ENCODE measurements at regions not wholly inside any gene's neighbourhood (a gene's known extent, or its start where the extent isn't known, plus 50 kb on each side); places are given as distances from the start of the nearest gene placed in this dataset.

DNA sequence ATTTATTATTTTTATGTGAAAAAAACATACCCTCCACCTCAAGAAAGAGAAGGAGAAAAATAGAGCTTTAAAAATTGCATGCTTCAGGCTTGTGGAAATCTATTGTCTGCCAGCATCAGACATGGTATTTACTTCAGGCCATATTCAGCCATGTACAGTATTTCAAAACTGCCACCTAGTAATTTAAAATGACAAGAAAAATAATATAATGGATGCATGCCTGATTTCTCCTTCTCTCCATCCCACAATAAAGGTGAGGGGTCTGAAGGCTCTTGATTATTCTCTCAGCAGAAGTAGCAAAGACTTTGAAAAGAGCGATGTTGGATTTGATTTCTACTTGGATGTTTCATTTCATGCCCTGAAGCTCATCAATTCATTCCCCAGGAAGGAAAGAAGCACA lies 250.7 kb downstream of the TBC1D4 start:
- Mint-ChIP-seq H3K4me1 (peaks cover 3% of the 10 kb centered on the region), H3K9me3 (no peaks in the 10 kb centered on the region), H3K4me3 (no peak overlapping the region), H3K27me3 (no peaks in the 10 kb centered on the region), H3K27ac (no peak overlapping the region), H3K36me3 (no peaks in the 10 kb centered on the region)
- DNase-seq, result no peak
- POLR2A ChIA-PET, result no interaction called here
- ATAC-seq (ENCODE audit: low read depth), result no peak

DNA sequence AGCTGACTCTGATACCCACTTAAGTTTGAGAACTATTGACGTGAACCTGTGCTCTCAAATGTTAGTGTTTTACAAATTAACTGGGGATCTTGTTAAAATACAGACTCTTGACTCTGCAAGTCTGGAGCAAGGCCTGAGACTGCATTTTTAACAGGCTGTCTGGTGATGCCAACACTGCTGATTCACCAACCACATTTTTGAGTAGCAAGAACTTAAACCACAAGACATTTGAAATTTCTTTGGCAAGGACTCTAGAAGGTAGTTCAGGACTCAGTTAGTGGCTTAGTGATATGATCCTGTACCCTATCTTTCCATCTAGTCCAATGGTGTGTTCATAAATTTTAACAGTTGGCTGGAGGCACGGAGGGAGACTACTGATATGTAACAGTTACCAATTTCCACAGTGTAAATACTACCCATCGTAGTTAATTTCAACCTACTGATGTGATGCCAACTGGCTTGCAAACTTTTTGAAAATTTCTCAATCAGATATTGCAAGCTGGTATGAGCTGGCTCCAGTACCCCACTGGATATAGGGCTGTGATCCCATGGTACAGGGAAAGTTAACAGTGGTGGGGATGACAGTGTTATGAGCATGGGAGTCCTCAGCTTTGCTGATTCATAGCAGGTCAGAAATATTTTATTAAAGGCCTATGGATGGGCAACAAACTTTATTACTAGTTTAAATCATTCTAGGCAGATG lies 255.1 kb downstream of the TBC1D4 start:
- no peak overlapping the region for H3K4me3 Mint-ChIP-seq
- no peak for DNase-seq
- H3K4me1 Mint-ChIP-seq, result peaks cover 3% of the 10 kb centered on the region
- no peak overlapping the region for H3K27ac Mint-ChIP-seq
- no peaks in the 10 kb centered on the region for H3K27me3 Mint-ChIP-seq
- ATAC-seq (ENCODE audit: low read depth), result no peak
- no peaks in the 10 kb centered on the region for H3K9me3 Mint-ChIP-seq
- POLR2A ChIA-PET, result no interaction called here
- H3K36me3 Mint-ChIP-seq, result no peaks in the 10 kb centered on the region

DNA sequence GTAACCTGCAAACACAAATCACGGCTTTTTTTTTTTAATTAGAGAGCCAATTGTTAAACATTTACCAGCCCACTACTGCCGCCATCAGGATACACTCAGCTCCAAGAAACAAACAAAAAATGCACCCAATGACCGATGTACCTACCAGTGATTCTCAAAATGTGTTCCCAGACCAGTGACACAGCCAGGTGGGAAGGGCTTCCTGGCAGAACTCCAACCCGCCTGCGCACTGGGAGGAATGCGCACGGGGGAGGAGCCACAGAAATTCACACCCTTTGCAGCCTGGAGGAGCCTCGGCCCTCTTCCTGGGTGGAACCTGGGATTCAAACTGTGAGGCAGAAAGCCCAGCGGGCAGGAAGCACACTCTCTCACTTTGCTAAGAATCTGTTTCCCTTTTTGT lies 255.9 kb downstream of the TBC1D4 start:
- Mint-ChIP-seq H3K27ac (no peak overlapping the region), H3K4me1 (peaks cover 3% of the 10 kb centered on the region), H3K9me3 (no peaks in the 10 kb centered on the region), H3K4me3 (no peak overlapping the region), H3K36me3 (no peaks in the 10 kb centered on the region), H3K27me3 (no peaks in the 10 kb centered on the region)
- DNase-seq (no peak), ATAC-seq (ENCODE audit: low read depth) (no peak)
- POLR2A ChIA-PET, result no interaction called here

DNA sequence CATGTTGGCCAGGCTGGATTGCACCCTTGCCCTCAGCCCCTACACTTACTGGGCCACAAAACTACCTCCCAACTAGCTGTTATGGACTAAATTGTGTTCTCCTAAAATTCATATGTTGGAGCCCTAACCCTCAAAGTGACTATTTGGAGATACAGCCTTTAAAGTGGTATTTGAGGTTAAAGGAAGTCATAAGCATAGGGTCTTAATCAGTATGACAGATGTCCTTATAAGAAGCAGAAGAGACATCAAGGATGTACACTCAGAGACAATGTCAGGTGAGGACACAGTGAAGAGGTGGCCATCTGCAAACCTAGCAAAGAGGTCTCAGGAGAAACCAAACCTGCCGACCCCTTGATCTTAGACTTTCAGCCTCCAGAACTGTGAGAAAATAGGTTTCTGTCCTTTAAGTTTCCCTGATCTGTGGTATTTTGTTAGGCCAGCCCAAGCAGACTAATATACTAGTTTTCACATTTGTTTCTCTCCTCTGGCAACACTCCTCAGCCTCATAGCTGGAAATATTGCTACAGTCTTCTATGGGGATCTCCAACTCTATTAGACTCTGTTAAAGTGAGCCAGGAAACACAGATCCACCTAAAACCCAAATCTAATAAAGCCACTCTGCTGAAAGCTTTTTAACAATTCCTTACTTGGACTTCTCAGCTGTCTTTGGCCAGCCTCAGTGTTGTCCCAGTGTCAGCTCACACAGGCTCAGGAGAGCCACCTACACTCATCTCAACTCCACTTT lies 256.5 kb downstream of the TBC1D4 start:
- peaks cover 5% of the 10 kb centered on the region for H3K27me3 Mint-ChIP-seq
- POLR2A ChIA-PET, result no interaction called here
- no peaks in the 10 kb centered on the region for H3K9me3 Mint-ChIP-seq
- H3K36me3 Mint-ChIP-seq, result no peaks in the 10 kb centered on the region
- H3K27ac Mint-ChIP-seq, result no peak overlapping the region
- H3K4me1 Mint-ChIP-seq, result peaks cover 3% of the 10 kb centered on the region
- ATAC-seq (ENCODE audit: low read depth), result no peak
- DNase-seq, result no peak
- no peak overlapping the region for H3K4me3 Mint-ChIP-seq

DNA sequence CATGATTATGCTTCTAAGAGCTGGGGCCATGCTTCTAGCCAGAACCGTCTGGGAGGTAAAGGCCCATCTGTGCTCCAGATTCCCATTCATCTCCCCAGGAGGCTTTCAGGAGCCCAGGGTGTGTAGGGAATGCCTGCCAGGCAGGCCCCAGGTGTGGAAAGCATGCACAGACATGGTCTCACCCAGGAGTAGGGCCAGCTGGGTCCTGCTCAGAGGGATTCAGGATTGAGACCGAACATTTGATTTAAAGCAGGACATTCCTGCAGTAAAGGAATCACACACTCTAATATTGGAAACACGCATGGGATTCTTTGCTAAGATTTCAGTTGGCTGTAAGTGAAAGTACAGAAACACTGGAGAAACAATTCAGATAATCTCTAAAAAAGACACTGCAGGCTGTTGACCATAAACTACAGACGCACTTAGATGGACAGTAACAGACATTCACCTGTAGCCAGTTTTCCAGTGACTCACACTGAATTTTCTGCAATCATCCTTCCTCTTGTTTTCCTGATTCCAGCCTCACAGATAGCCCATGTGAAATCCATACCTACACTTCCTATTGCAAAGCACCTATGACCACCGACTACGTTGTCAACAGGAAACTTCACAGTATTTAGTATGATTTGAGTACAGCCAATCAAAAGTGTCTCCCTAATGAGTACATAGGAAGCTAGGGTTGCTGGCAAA lies 257.8 kb downstream of the TBC1D4 start:
- POLR2A ChIA-PET, result no interaction called here
- Mint-ChIP-seq H3K27me3 (peaks cover 7% of the 10 kb centered on the region), H3K4me1 (peaks cover 7% of the 10 kb centered on the region), H3K36me3 (no peaks in the 10 kb centered on the region), H3K9me3 (no peaks in the 10 kb centered on the region), H3K4me3 (no peak overlapping the region), H3K27ac (no peak overlapping the region)
- DNase-seq, result no peak
- no peak for ATAC-seq (ENCODE audit: low read depth)

DNA sequence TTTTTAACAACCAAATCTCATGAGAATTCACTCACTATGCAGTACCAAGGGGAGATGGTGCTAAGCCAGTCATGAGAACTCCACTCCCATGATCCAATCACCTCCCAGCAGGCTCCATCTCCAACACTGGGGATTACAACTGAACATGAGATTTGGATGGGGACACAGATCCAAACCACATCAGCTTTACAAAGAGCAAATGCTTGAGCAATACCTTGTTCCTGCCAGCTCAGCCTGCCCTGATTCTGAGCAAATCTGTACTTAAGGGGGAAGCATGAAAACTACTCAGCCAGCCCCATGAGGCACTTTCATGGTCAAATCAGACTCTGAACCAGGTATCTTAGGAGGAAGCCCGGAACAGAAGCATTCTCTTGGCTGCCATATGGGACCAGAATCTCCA lies 259.9 kb downstream of the TBC1D4 start:
- Mint-ChIP-seq H3K27ac (no peak overlapping the region), H3K9me3 (no peaks in the 10 kb centered on the region), H3K4me1 (peaks cover 7% of the 10 kb centered on the region), H3K4me3 (no peak overlapping the region), H3K27me3 (peaks cover 16% of the 10 kb centered on the region), H3K36me3 (no peaks in the 10 kb centered on the region)
- DNase-seq, result no peak
- no peak for ATAC-seq (ENCODE audit: low read depth)
- POLR2A ChIA-PET, result no interaction called here

DNA sequence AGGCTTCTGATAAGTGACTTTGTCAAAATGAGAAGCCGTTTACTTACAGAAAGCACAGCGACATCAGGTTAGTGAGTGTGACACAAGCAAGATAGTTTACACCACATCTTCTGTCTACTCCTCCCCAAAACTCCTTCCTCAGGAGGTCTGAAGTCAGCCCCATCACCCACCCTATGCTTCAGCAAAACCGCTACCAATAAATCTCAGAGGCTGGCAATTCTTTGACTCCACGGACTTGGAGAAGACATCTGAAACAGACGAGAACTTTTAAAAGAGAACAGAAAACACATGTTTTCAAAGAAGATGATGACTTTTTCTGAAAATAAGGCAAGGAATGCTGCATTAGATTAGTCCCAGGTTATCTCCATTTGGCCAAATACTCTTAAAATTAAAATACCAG lies 261.1 kb downstream of the TBC1D4 start:
- Mint-ChIP-seq H3K27me3 (peaks cover 25% of the 10 kb centered on the region), H3K4me3 (no peak overlapping the region), H3K4me1 (peaks cover 4% of the 10 kb centered on the region), H3K27ac (no peak overlapping the region), H3K9me3 (no peaks in the 10 kb centered on the region), H3K36me3 (no peaks in the 10 kb centered on the region)
- ATAC-seq (ENCODE audit: low read depth) (no peak), DNase-seq (no peak)
- POLR2A ChIA-PET, result no interaction called here

DNA sequence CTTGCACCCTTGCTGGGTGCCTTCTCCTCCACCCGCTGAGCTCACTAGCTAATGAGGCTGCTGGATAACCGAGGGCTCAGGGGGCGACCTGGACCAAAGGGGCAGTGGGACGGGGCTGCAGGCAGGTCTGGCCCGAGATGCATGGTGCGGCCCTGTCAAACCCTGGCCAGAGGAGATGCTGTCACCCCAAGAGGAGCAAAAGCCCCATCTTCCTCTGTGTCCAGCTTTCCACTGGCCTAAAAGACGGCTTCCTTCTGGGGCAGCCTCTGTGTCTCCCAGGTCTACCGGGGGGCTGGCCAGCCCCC lies 261.8 kb downstream of the TBC1D4 start:
- no peak for DNase-seq
- no peak overlapping the region for H3K4me3 Mint-ChIP-seq
- no peak for ATAC-seq (ENCODE audit: low read depth)

DNA sequence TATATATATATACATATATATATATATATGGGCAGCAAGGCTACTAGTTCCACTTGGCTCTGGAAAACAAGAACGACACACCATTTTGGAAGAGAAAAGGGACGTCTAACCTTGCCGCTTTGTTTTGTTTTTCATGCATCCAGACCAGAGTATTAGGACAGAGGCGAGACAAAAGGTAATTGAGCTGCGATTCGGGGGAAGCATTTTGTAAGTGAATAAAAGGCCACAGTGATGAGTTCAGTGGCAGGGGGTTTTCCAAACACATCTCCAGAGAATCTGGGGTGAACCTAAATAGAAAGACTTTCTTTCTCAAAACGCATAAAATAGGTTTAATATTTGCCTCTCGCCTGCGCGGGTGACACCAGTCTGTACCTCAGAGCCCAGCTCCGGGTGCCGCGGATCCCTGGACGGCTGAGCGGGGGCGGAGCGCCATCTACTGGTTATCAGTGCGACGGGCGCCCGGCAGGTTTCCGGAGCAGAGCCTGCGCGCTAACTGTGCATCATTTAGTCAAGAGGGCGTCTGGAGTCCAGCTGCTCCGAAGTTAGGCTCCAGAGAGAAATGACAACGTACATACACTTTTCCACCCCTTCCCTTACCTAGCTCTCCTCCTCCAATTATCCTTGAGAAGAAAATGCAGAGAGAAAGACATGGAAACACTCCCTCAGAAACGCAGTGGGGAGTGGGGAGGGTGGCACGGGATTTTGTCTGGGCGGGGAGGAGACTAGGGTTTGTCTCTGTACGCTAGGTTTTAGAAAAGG lies 262.3 kb downstream of the TBC1D4 start:
- Mint-ChIP-seq H3K27ac (no peak overlapping the region), H3K4me1 (peaks cover 4% of the 10 kb centered on the region), H3K4me3 (peak overlapping the region; percentile 58), H3K36me3 (no peaks in the 10 kb centered on the region), H3K9me3 (no peaks in the 10 kb centered on the region), H3K27me3 (peaks cover 31% of the 10 kb centered on the region)
- ATAC-seq (ENCODE audit: low read depth), result peak; percentile 99
- peak; percentile 90 for DNase-seq
- POLR2A ChIA-PET, result no interaction called here

More for the DNA sequence above, 261.8 kb downstream of the TBC1D4 start:
- Mint-ChIP-seq H3K9me3 (no peaks in the 10 kb centered on the region), H3K4me1 (peaks cover 4% of the 10 kb centered on the region), H3K27me3 (peaks cover 28% of the 10 kb centered on the region), H3K36me3 (no peaks in the 10 kb centered on the region), H3K27ac (no peak overlapping the region)
- POLR2A ChIA-PET, result no interaction called here

DNA sequence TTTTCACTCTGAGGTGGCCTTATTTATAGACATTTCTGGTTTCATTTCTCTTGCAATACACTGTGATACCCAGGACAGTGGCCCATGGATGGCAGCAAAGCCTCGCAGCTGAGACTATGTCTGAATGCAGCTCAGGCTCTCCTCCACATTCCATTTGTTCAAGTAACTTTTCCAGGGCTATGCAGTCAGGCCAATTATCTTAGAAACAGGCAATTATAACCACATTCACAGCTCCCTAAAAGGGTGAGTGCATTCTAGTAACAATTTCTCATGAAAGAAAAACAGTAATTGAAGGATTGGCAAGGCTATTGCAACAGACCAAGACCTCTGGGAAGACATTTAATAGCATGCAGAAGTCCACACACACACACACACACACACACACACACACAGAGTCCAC lies 264.0 kb downstream of the TBC1D4 start:
- Mint-ChIP-seq H3K9me3 (no peaks in the 10 kb centered on the region), H3K27me3 (peaks cover 31% of the 10 kb centered on the region), H3K4me1 (peaks cover 4% of the 10 kb centered on the region), H3K4me3 (no peak overlapping the region), H3K36me3 (no peaks in the 10 kb centered on the region), H3K27ac (no peak overlapping the region)
- POLR2A ChIA-PET, result no interaction called here
- ATAC-seq (ENCODE audit: low read depth) (no peak), DNase-seq (no peak)

DNA sequence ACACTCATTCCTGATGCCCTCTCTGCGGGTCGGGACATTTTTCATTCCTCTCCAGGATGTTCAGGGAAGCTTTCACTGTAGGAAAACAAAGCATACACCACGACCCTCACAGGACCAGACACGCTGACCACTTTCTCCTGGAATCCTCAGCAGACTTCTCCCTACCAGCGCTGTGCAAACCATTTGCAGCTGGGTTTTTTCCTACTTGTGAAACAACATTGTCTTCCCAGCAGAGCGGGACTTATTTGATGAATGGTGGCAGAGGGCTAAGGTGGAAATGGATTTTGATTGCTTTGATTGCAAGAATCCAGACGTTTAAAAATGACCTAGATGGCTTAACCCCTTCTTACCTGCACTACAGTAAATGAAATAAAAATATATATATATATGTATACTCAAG lies 265.9 kb downstream of the TBC1D4 start:
- Mint-ChIP-seq H3K4me3 (no peak overlapping the region), H3K9me3 (no peaks in the 10 kb centered on the region), H3K36me3 (no peaks in the 10 kb centered on the region), H3K27ac (no peak overlapping the region), H3K27me3 (peaks cover 31% of the 10 kb centered on the region), H3K4me1 (peaks cover 4% of the 10 kb centered on the region)
- no peak for DNase-seq
- ATAC-seq (ENCODE audit: low read depth), result no peak
- POLR2A ChIA-PET, result interaction anchor here (0.7 kb wide), 1 partner anchor 339 kb away, joined by 3 read pairs; no protein-coding TSS in a partner anchor

DNA sequence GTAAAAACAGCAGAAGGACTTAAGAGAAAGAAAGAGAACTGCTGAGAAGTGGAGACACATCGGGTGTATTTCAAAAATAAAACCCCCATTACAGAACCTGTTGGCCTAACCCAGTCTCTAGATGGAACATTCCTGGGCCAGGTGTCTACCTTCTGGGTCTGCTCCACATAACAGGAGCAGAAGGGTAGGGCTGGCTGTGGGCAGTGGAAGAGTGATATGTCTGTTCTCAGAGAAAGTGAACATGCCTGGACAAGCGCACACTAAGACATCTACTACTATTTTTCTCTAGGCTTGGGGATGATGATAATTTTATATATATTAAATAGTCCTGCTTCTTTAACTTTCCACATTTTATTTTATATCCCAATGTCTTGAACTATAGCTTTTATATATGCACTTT lies 267.1 kb downstream of the TBC1D4 start:
- DNase-seq (no peak), ATAC-seq (ENCODE audit: low read depth) (no peak)
- no peaks in the 10 kb centered on the region for H3K36me3 Mint-ChIP-seq
- H3K9me3 Mint-ChIP-seq, result no peaks in the 10 kb centered on the region
- no peak overlapping the region for H3K27ac Mint-ChIP-seq
- H3K4me1 Mint-ChIP-seq, result peaks cover 3% of the 10 kb centered on the region
- no peak overlapping the region for H3K4me3 Mint-ChIP-seq
- peaks cover 25% of the 10 kb centered on the region for H3K27me3 Mint-ChIP-seq
- POLR2A ChIA-PET, result no interaction called here

DNA sequence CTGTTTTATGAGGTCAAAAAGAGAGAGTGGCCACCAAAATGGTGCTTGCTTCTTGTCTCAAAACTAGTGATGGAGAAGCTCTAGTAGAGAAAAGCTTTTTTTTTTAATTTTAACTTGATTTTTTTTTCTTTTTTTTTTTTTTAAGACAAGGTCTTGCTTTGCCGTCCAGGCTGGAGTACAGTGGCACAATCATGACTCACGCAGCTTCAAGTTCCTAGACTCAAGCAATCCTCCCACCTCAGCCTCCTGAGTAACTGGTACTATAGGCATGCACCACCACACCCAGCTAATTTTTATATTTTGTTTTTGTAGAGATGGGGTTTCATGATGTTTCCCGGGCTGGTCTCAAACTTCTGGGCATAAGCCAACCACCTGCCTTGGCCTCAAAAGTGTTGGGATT lies 279.0 kb downstream of the TBC1D4 start:
- POLR2A ChIA-PET, result no interaction called here
- no peak for DNase-seq
- H3K4me1 Mint-ChIP-seq, result no peaks in the 10 kb centered on the region
- no peaks in the 10 kb centered on the region for H3K36me3 Mint-ChIP-seq
- H3K9me3 Mint-ChIP-seq, result no peaks in the 10 kb centered on the region
- peaks cover 15% of the 10 kb centered on the region for H3K27me3 Mint-ChIP-seq
- no peak overlapping the region for H3K4me3 Mint-ChIP-seq
- no peak for ATAC-seq (ENCODE audit: low read depth)
- H3K27ac Mint-ChIP-seq, result no peak overlapping the region

Data from activated naive CD8-positive, alpha-beta T cell treated with anti-CD3 and anti-CD28 coated beads, Interleukin-2, amount 10 ng/mL, durations not matched to agents 7 days and 5 days (primary cell).